ENCODE measurements at regions not wholly inside any gene's neighbourhood (a gene's known extent, or its start where the extent isn't known, plus 50 kb on each side); places are given as distances from the start of the nearest gene placed in this dataset.
A peak's percentile ranks its signal among the peaks of the same experiment; 100 is the strongest.

DNA sequence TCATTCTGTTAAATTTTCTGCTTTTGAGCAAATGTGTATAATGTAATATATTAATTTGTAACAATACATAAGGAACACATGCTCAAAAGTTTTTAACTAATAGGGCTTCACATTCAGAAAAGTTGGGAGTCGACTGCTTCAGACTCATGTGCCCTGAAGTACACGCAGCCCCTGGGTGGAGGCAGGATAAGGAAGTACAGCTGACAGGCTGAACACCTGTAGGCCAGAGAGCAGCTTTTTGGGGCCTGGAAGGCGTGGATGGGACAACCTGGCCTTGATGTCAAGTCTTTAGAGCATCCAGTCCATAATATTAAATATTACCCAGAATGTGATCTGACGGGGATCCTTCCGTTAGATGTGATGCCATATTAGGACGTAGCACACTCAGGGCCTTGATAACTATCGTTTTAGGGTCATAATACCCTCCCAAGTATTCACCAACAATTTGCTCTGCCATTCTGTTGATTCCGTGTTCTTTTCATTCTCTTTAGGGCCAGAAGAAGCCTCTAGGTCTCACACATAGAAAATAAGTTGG lies 485.2 kb downstream of the SIPA1L2 start (continued):
- TF ChIP-seq PRRX2 (CRISPR knock-in tag; IDR thresholded peaks at IDR 0.05) (no peak), TEAD1 (CRISPR knock-in tag; IDR thresholded peaks at IDR 0.05) (no peak)
- TF ChIP-seq, protein P1, sequence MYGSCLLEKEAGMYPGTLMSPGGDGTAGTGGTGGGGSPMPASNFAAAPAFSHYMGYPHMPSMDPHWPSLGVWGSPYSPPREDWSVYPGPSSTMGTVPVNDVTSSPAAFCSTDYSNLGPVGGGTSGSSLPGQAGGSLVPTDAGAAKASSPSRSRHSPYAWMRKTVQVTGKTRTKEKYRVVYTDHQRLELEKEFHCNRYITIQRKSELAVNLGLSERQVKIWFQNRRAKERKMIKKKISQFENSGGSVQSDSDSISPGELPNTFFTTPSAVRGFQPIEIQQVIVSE (CRISPR knock-in tag; IDR thresholded peaks at IDR 0.05; ENCODE audit: borderline replicate concordance): no peak
- TF ChIP-seq, protein P2, sequence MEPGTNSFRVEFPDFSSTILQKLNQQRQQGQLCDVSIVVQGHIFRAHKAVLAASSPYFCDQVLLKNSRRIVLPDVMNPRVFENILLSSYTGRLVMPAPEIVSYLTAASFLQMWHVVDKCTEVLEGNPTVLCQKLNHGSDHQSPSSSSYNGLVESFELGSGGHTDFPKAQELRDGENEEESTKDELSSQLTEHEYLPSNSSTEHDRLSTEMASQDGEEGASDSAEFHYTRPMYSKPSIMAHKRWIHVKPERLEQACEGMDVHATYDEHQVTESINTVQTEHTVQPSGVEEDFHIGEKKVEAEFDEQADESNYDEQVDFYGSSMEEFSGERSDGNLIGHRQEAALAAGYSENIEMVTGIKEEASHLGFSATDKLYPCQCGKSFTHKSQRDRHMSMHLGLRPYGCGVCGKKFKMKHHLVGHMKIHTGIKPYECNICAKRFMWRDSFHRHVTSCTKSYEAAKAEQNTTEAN (CRISPR knock-in tag; IDR thresholded peaks at IDR 0.05): no peak

DNA sequence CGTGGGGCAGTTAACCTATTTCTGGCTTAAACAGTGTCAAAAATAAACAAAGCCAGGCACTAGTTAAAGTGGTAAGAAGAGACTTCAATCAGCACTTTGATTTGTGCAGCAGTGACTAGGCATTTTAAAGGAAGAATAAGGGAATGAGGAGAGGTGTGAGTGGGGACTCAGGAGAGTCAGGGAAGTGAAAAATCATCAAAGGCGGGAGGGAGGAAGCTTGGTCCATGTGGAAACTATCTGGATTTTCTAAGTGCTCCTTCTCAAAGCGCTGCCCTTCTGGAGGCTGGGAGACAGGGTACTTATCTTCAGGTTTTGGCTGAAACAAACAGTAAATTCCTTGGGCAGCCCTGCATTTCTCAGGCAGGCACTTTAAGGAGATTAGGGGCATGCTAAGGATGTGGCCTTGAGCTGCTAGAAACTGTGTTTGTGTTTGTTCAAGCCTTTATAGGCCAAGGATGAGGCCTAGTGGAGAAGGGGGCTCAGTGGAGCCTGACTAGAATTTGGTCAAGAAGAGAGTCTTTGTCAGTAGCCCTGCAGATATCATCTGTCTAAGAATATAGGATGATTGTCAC lies 486.5 kb downstream of the SIPA1L2 start:
- Mint-ChIP-seq H3K27ac (peak overlapping the region; percentile 52), H3K27me3 (ENCODE audit: low read depth) (no peaks in the 10 kb centered on the region), H3K4me3 (no peak overlapping the region), H3K36me3 (peaks cover 30% of the 10 kb centered on the region), H3K4me1 (peaks cover 52% of the 10 kb centered on the region), H3K9me3 (peaks cover 20% of the 10 kb centered on the region)
- ChIA-PET CTCF (interaction anchor here (1.9 kb wide), 1 partner anchor 68 kb away, joined by 5 read pairs; no protein-coding TSS in a partner anchor), POLR2A (interaction anchor here (0.6 kb wide), 1 partner anchor 105 kb away, joined by 3 read pairs; no protein-coding TSS in a partner anchor)
- ATAC-seq: peak; percentile 10
- no peak for DNase-seq (ENCODE audit: low spot score)
- TF ChIP-seq MYBL2 (CRISPR knock-in tag; IDR thresholded peaks at IDR 0.05) (no peak), ELF4 (CRISPR knock-in tag; IDR thresholded peaks at IDR 0.05; ENCODE audit: low read depth) (no peak), JUN (CRISPR knock-in tag; IDR thresholded peaks at IDR 0.05) (no peak), CREM (CRISPR knock-in tag; IDR thresholded peaks at IDR 0.05) (no peak), RELA (CRISPR knock-in tag; IDR thresholded peaks at IDR 0.05; ENCODE audit: borderline replicate concordance) (no peak), ZBTB21 (CRISPR knock-in tag; IDR thresholded peaks at IDR 0.05; ENCODE audit: borderline replicate concordance) (0 out of 2 replicates have a peak, but pooled peaks have one; percentile 11), ZNF671 (CRISPR knock-in tag; IDR thresholded peaks at IDR 0.05) (peak; percentile 76), NFATC4 (CRISPR knock-in tag; IDR thresholded peaks at IDR 0.05) (peak; percentile 66), ZNF396 (CRISPR knock-in tag; IDR thresholded peaks at IDR 0.05; ENCODE audit: borderline replicate concordance) (no peak), PRRX2 (CRISPR knock-in tag; IDR thresholded peaks at IDR 0.05) (no peak; the same call in 1 of the 2 replicates), FOXP1 (CRISPR knock-in tag; IDR thresholded peaks at IDR 0.05; ENCODE audit: borderline replicate concordance) (no peak), TP53 (CRISPR knock-in tag; IDR thresholded peaks at IDR 0.05) (no peak), TEAD4 (CRISPR knock-in tag; IDR thresholded peaks at IDR 0.05) (no peak), FOXK1 (CRISPR knock-in tag; IDR thresholded peaks at IDR 0.05) (no peak)
- TF ChIP-seq, protein P3, sequence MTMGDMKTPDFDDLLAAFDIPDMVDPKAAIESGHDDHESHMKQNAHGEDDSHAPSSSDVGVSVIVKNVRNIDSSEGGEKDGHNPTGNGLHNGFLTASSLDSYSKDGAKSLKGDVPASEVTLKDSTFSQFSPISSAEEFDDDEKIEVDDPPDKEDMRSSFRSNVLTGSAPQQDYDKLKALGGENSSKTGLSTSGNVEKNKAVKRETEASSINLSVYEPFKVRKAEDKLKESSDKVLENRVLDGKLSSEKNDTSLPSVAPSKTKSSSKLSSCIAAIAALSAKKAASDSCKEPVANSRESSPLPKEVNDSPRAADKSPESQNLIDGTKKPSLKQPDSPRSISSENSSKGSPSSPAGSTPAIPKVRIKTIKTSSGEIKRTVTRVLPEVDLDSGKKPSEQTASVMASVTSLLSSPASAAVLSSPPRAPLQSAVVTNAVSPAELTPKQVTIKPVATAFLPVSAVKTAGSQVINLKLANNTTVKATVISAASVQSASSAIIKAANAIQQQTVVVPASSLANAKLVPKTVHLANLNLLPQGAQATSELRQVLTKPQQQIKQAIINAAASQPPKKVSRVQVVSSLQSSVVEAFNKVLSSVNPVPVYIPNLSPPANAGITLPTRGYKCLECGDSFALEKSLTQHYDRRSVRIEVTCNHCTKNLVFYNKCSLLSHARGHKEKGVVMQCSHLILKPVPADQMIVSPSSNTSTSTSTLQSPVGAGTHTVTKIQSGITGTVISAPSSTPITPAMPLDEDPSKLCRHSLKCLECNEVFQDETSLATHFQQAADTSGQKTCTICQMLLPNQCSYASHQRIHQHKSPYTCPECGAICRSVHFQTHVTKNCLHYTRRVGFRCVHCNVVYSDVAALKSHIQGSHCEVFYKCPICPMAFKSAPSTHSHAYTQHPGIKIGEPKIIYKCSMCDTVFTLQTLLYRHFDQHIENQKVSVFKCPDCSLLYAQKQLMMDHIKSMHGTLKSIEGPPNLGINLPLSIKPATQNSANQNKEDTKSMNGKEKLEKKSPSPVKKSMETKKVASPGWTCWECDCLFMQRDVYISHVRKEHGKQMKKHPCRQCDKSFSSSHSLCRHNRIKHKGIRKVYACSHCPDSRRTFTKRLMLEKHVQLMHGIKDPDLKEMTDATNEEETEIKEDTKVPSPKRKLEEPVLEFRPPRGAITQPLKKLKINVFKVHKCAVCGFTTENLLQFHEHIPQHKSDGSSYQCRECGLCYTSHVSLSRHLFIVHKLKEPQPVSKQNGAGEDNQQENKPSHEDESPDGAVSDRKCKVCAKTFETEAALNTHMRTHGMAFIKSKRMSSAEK (CRISPR knock-in tag; IDR thresholded peaks at IDR 0.05; ENCODE audit: borderline replicate concordance): peak; percentile 42; the same call in 1 of the 2 replicates
- TF ChIP-seq, protein P4, sequence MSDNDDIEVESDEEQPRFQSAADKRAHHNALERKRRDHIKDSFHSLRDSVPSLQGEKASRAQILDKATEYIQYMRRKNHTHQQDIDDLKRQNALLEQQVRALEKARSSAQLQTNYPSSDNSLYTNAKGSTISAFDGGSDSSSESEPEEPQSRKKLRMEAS (CRISPR knock-in tag; IDR thresholded peaks at IDR 0.05): no peak
- TF ChIP-seq, protein P5, sequence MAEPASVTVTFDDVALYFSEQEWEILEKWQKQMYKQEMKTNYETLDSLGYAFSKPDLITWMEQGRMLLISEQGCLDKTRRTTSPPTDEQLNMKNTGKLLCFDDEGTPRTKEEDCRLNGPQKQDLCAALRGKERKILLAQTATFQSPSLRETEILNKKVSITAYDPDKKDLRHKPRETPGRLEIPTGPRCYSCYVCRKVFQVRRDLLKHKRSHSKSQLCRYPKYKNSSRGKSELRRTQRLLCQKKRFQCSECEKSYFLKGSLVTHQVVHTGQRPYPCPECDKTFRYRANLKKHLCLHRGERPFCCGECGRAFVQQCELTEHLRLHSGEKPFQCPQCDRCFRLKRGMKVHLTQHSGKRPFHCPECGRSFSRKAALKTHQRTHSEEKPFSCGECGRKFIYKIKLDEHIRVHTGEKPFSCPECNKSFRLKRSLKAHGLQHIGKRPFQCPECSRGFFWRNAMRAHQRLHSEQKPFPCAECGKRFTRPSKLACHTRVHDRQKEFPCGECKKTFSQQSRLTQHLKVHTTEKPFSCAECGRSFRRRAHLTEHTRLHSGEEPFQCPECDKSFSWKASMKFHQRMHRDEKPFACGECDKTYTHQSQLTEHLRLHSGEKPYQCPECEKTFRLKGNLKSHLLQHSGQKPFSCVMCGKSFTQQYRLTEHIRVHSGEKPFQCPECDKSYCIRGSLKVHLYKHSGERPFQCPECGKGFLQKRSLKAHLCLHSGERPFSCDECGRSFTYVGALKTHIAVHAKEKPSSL (CRISPR knock-in tag; conservative IDR thresholded peaks at IDR 0.05): no peak
- TF ChIP-seq, protein P6, sequence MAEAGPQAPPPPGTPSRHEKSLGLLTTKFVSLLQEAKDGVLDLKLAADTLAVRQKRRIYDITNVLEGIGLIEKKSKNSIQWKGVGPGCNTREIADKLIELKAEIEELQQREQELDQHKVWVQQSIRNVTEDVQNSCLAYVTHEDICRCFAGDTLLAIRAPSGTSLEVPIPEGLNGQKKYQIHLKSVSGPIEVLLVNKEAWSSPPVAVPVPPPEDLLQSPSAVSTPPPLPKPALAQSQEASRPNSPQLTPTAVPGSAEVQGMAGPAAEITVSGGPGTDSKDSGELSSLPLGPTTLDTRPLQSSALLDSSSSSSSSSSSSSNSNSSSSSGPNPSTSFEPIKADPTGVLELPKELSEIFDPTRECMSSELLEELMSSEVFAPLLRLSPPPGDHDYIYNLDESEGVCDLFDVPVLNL (CRISPR knock-in tag; IDR thresholded peaks at IDR 0.05; ENCODE audit: borderline replicate concordance, low read depth): no peak
- TF ChIP-seq, protein P7, sequence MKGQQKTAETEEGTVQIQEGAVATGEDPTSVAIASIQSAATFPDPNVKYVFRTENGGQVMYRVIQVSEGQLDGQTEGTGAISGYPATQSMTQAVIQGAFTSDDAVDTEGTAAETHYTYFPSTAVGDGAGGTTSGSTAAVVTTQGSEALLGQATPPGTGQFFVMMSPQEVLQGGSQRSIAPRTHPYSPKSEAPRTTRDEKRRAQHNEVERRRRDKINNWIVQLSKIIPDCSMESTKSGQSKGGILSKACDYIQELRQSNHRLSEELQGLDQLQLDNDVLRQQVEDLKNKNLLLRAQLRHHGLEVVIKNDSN (CRISPR knock-in tag; IDR thresholded peaks at IDR 0.05): no peak
- TF ChIP-seq, protein P8, sequence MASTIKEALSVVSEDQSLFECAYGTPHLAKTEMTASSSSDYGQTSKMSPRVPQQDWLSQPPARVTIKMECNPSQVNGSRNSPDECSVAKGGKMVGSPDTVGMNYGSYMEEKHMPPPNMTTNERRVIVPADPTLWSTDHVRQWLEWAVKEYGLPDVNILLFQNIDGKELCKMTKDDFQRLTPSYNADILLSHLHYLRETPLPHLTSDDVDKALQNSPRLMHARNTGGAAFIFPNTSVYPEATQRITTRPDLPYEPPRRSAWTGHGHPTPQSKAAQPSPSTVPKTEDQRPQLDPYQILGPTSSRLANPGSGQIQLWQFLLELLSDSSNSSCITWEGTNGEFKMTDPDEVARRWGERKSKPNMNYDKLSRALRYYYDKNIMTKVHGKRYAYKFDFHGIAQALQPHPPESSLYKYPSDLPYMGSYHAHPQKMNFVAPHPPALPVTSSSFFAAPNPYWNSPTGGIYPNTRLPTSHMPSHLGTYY (CRISPR knock-in tag; IDR thresholded peaks at IDR 0.05): peak; percentile 68; the same call in 1 of the 2 replicates
